SK-N-SH treated with all-trans-retinoic acid at 6 μM for 48 hours (cell line): ENCODE measurements at regions not wholly inside any gene's neighbourhood (a gene's known extent, or its start where the extent isn't known, plus 50 kb on each side); places are given as distances from the start of the nearest gene placed in this dataset.

Source experiments
- ATAC-seq: fragments of 200-7000 bp; cut with Tn5 transposase; 3 replicates; pipeline ENCODE4 v1.9.1; 2020; ENCODE audit warnings: mild to moderate bottlenecking, moderate library complexity
- ARNTL ChIP-seq: fragments of 450-650 bp; formaldehyde crosslinking; IDR thresholded peaks from 2 replicates; pipeline ENCODE4 v1.5.0; 2020; ENCODE audit warnings: low read depth, mild to moderate bottlenecking, moderate library complexity, borderline replicate concordance
- CSDC2 ChIP-seq: fragments of 250-450 bp; sonication (Bioruptor Pico); IDR thresholded peaks from 2 replicates; pipeline ENCODE4 v1.5.0; 2020; ENCODE audit warnings: mild to moderate bottlenecking, moderate library complexity
- ESRRG ChIP-seq: fragments of 250-450 bp; sonication (Bioruptor Pico); IDR thresholded peaks from 2 replicates; pipeline ENCODE4 v1.6.1; 2021; ENCODE audit warnings: mild to moderate bottlenecking
- ISL1 ChIP-seq: fragments of 250-450 bp; sonication (Bioruptor Pico); IDR thresholded peaks from 2 replicates; pipeline ENCODE4 v2.1.2; 2022; ENCODE audit warnings: mild to moderate bottlenecking, moderate library complexity
- OSR1 ChIP-seq: fragments of 250-450 bp; sonication (Bioruptor Pico); IDR thresholded peaks from 2 replicates; pipeline ENCODE4 v1.8.0; 2022; ENCODE audit warnings: moderate library complexity, mild to moderate bottlenecking, inconsistent platforms
- PATZ1 ChIP-seq: fragments of 250-450 bp; sonication (Bioruptor Pico); IDR thresholded peaks from 2 replicates; pipeline ENCODE4 v1.8.0; 2020; ENCODE audit warnings: mild to moderate bottlenecking, moderate library complexity, borderline replicate concordance
- RARB ChIP-seq: fragments of 250-450 bp; sonication (Bioruptor Pico); IDR thresholded peaks from 2 replicates; pipeline ENCODE4 v1.8.0; 2021; ENCODE audit warnings: mild to moderate bottlenecking, moderate library complexity
- SNAI2 ChIP-seq: fragments of 250-450 bp; sonication (Bioruptor Pico); IDR thresholded peaks from 2 replicates; pipeline ENCODE4 v1.5.0; 2020; ENCODE audit warnings: mild to moderate bottlenecking, moderate library complexity
- TCF4 ChIP-seq: fragments of 250-450 bp; sonication (Bioruptor Pico); IDR thresholded peaks from 2 replicates; pipeline ENCODE4 v1.8.0; 2021; ENCODE audit warnings: mild to moderate bottlenecking, moderate library complexity, borderline replicate concordance
- TOX ChIP-seq: fragments of 250-450 bp; sonication (Bioruptor Pico); IDR thresholded peaks from 2 replicates; pipeline ENCODE4 v1.8.0; 2021; ENCODE audit warnings: mild to moderate bottlenecking, moderate library complexity, borderline replicate concordance
- TSHZ2 ChIP-seq: fragments of 250-450 bp; sonication (Bioruptor Pico); IDR thresholded peaks from 2 replicates; pipeline ENCODE4 v1.5.0; 2020; ENCODE audit warnings: mild to moderate bottlenecking, moderate library complexity
- ZC3H10 ChIP-seq: fragments of 250-450 bp; sonication (Bioruptor Pico); IDR thresholded peaks from 2 replicates; pipeline ENCODE4 v1.5.1; 2021; ENCODE audit warnings: mild to moderate bottlenecking, moderate library complexity
- ZFP3 ChIP-seq: fragments of 250-450 bp; sonication (Bioruptor Pico); IDR thresholded peaks from 2 replicates; pipeline ENCODE4 v1.5.0; 2020; ENCODE audit warnings: mild to moderate bottlenecking, moderate library complexity
- ZNF565 ChIP-seq: fragments of 450-650 bp; formaldehyde crosslinking; conservative IDR thresholded peaks from 2 replicates; pipeline ENCODE4 v1.5.0; 2020; ENCODE audit warnings: low read depth, mild to moderate bottlenecking, moderate library complexity
- ZNF70 ChIP-seq: fragments of 450-650 bp; formaldehyde crosslinking; IDR thresholded peaks from 2 replicates; pipeline ENCODE4 v1.5.0; 2020; ENCODE audit warnings: mild to moderate bottlenecking, moderate library complexity
- ZNF8 ChIP-seq: fragments of 450-650 bp; formaldehyde crosslinking; IDR thresholded peaks from 2 replicates; pipeline ENCODE4 v1.5.0; 2020; ENCODE audit warnings: mild to moderate bottlenecking, moderate library complexity
- TF ChIP-seq, protein P1 (sequence below): fragments of 250-450 bp; sonication (Bioruptor Pico); IDR thresholded peaks from 2 replicates; pipeline ENCODE4 v1.5.1; 2021; ENCODE audit warnings: mild to moderate bottlenecking, moderate library complexity
- TF ChIP-seq, protein P2 (sequence below): fragments of 250-450 bp; sonication (Bioruptor Pico); IDR thresholded peaks from 2 replicates; pipeline ENCODE4 v1.8.0; 2021; ENCODE audit warnings: low read depth, mild to moderate bottlenecking, moderate library complexity, borderline replicate concordance
- TF ChIP-seq, protein P3 (sequence below): fragments of 250-450 bp; sonication (Bioruptor Pico); IDR thresholded peaks from 2 replicates; pipeline ENCODE4 v1.5.1; 2020; ENCODE audit warnings: low read depth, mild to moderate bottlenecking, moderate library complexity

- TF ChIP-seq ARNTL (CRISPR knock-in tag) (no peak), CSDC2 (CRISPR knock-in tag) (no peak), ZNF70 (no peak), TOX (CRISPR knock-in tag) (no peak), SNAI2 (CRISPR knock-in tag) (no peak), ZC3H10 (no peak), ZNF8 (CRISPR knock-in tag) (no peak)
Measured at GRCh38 chr9:120197605-120198004, 382.4 kb downstream of the CDK5RAP2 start.

GRCh38 chr9:120191141-120191540 lies 388.8 kb downstream of the CDK5RAP2 start:
- no peak for TF ChIP-seq TOX (CRISPR knock-in tag)
- TF ChIP-seq PATZ1: no peak
- TF ChIP-seq ZC3H10: no peak
- TF ChIP-seq ZNF8 (CRISPR knock-in tag): no peak
- no peak for TF ChIP-seq ESRRG (CRISPR knock-in tag)
- TF ChIP-seq ZFP3 (CRISPR knock-in tag): no peak
- TF ChIP-seq OSR1 (CRISPR knock-in tag): no peak
- TF ChIP-seq TSHZ2 (CRISPR knock-in tag): no peak
- no peak for TF ChIP-seq SNAI2 (CRISPR knock-in tag)
- no peak for TF ChIP-seq ISL1
- TF ChIP-seq, protein P1, sequence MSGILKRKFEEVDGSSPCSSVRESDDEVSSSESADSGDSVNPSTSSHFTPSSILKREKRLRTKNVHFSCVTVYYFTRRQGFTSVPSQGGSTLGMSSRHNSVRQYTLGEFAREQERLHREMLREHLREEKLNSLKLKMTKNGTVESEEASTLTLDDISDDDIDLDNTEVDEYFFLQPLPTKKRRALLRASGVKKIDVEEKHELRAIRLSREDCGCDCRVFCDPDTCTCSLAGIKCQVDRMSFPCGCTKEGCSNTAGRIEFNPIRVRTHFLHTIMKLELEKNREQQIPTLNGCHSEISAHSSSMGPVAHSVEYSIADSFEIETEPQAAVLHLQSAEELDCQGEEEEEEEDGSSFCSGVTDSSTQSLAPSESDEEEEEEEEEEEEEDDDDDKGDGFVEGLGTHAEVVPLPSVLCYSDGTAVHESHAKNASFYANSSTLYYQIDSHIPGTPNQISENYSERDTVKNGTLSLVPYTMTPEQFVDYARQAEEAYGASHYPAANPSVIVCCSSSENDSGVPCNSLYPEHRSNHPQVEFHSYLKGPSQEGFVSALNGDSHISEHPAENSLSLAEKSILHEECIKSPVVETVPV: no peak
- TF ChIP-seq, protein P2, sequence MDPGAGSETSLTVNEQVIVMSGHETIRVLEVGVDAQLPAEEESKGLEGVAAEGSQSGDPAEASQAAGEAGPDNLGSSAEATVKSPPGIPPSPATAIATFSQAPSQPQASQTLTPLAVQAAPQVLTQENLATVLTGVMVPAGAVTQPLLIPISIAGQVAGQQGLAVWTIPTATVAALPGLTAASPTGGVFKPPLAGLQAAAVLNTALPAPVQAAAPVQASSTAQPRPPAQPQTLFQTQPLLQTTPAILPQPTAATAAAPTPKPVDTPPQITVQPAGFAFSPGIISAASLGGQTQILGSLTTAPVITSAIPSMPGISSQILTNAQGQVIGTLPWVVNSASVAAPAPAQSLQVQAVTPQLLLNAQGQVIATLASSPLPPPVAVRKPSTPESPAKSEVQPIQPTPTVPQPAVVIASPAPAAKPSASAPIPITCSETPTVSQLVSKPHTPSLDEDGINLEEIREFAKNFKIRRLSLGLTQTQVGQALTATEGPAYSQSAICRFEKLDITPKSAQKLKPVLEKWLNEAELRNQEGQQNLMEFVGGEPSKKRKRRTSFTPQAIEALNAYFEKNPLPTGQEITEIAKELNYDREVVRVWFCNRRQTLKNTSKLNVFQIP (CRISPR knock-in tag): no peak
- TF ChIP-seq, all 23 proteins: peak for 0
- ATAC-seq: no peak

More at GRCh38 chr9:120197605-120198004, 382.4 kb downstream of the CDK5RAP2 start:
- no peak for ATAC-seq

GRCh38 chr9:120187758-120188157 lies 392.2 kb downstream of the CDK5RAP2 start:
- no peak for ATAC-seq
- TF ChIP-seq CSDC2 (CRISPR knock-in tag) (no peak), ESRRG (CRISPR knock-in tag) (no peak), TOX (CRISPR knock-in tag) (no peak), SNAI2 (CRISPR knock-in tag) (no peak), ZNF8 (CRISPR knock-in tag) (no peak), ZFP3 (CRISPR knock-in tag) (no peak), ZNF70 (no peak), ZNF565 (no peak), ARNTL (CRISPR knock-in tag) (no peak), TCF4 (CRISPR knock-in tag) (no peak), RARB (no peak), PATZ1 (no peak)
- TF ChIP-seq, protein P1: no peak
- TF ChIP-seq, protein P3, sequence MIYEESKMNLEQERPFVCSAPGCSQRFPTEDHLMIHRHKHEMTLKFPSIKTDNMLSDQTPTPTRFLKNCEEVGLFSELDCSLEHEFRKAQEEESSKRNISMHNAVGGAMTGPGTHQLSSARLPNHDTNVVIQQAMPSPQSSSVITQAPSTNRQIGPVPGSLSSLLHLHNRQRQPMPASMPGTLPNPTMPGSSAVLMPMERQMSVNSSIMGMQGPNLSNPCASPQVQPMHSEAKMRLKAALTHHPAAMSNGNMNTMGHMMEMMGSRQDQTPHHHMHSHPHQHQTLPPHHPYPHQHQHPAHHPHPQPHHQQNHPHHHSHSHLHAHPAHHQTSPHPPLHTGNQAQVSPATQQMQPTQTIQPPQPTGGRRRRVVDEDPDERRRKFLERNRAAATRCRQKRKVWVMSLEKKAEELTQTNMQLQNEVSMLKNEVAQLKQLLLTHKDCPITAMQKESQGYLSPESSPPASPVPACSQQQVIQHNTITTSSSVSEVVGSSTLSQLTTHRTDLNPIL (CRISPR knock-in tag): no peak
- TF ChIP-seq, protein P2 (CRISPR knock-in tag): no peak
- TF ChIP-seq, all 23 proteins: peak for 0
